ENCODE measurements at regions not wholly inside any gene's neighbourhood (a gene's known extent, or its start where the extent isn't known, plus 50 kb on each side); places are given as distances from the start of the nearest gene placed in this dataset.

- no peak for DNase-seq
- Histone ChIP-seq H3K36me3 (ENCODE audit: low read depth) (no peaks in the 10 kb centered on the region), H3K9me3 (ENCODE audit: low read depth) (no peaks in the 10 kb centered on the region), H3K79me2 (ENCODE audit: insufficient read depth) (no peaks in the 10 kb centered on the region), H3K4me3 (no peak overlapping the region), H2AFZ (no peak overlapping the region), H3F3A (ENCODE audit: insufficient read depth) (no peaks in the 10 kb centered on the region), H3K27ac (no peak overlapping the region), H3K4me1 (ENCODE audit: insufficient read depth) (no peaks in the 10 kb centered on the region), H3K27me3 (replicated peaks; ENCODE audit: insufficient read depth) (no peaks in the 10 kb centered on the region), H3K9ac (no peak overlapping the region), H4K20me1 (ENCODE audit: insufficient read depth) (no peaks in the 10 kb centered on the region), H3K9me2 (ENCODE audit: insufficient read depth) (no peaks in the 10 kb centered on the region), H3K4me2 (ENCODE audit: unreplicated experiment) (no peak overlapping the region)
- in situ Hi-C loops (cut with MboI) = no loop called here
- WGBS, 2 experiments (ENCODE audit: low coverage in 1 of 2, low lambda C conversion rate in 2 of 2, missing lambda C conversion rate in 2 of 2) = 42 to 50% methylated on average over 6 of the region's 6 CpGs
- TF ChIP-seq EZH2 (IDR thresholded peaks at IDR 0.05; ENCODE audit: insufficient read depth, poor library complexity, severe bottlenecking) = no peak
- TF ChIP-seq EZH2phosphoT487 (IDR thresholded peaks at IDR 0.05; ENCODE audit: insufficient read depth, low read depth) = no peak
These were observed 349.1 kb downstream of the PCDH10 start for GRCh38 chr4:133498149-133498548.

- Histone ChIP-seq H3K36me3 (ENCODE audit: low read depth) (no peaks in the 10 kb centered on the region), H3K79me2 (ENCODE audit: insufficient read depth) (no peaks in the 10 kb centered on the region), H3K9ac (no peak overlapping the region), H3K27me3 (replicated peaks; ENCODE audit: insufficient read depth) (no peaks in the 10 kb centered on the region), H3F3A (ENCODE audit: insufficient read depth) (no peaks in the 10 kb centered on the region), H3K9me2 (ENCODE audit: insufficient read depth) (no peaks in the 10 kb centered on the region), H4K20me1 (ENCODE audit: insufficient read depth) (no peaks in the 10 kb centered on the region), H3K9me3 (ENCODE audit: low read depth) (no peaks in the 10 kb centered on the region), H3K4me3 (no peak overlapping the region), H2AFZ (no peak overlapping the region), H3K27ac (no peak overlapping the region), H3K4me2 (ENCODE audit: unreplicated experiment) (no peak overlapping the region), H3K4me1 (ENCODE audit: insufficient read depth) (no peaks in the 10 kb centered on the region)
- TF ChIP-seq EZH2 (IDR thresholded peaks at IDR 0.05; ENCODE audit: insufficient read depth, poor library complexity, severe bottlenecking) = no peak
- no peak for TF ChIP-seq EZH2phosphoT487 (IDR thresholded peaks at IDR 0.05; ENCODE audit: insufficient read depth, low read depth)
- WGBS, 2 experiments (ENCODE audit: low coverage in 1 of 2, low lambda C conversion rate in 2 of 2, missing lambda C conversion rate in 2 of 2) = 0 to 8% methylated on average over 1 of the region's 1 CpG
- DNase-seq = no peak
- in situ Hi-C loops (cut with MboI) = no loop called here
These were observed 344.7 kb downstream of the PCDH10 start for GRCh38 chr4:133493776-133494175.

DNA sequence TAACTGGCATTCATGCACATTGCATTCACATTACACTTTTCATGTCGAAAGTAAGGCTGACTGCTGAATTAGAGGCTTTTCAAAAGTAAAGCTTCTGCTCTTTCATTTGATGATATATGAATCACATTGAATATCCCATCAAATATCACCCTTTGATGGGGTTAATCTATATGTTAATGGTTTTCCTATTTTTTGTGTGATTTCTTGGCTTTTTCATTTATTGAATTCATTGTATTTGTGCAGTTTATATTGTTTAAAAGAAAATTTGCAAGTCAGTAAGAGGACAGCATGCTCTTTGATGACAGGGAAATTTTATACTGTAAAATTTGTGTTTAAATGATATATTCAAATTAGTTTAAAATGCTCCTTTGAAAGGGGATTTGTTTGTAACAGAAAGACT, 344.1 kb downstream of the PCDH10 start:
- Histone ChIP-seq H3K9me3 (ENCODE audit: low read depth) (no peaks in the 10 kb centered on the region), H3K27ac (no peak overlapping the region), H2AFZ (no peak overlapping the region), H3K9me2 (ENCODE audit: insufficient read depth) (no peaks in the 10 kb centered on the region), H3K27me3 (replicated peaks; ENCODE audit: insufficient read depth) (no peaks in the 10 kb centered on the region), H3K4me2 (ENCODE audit: unreplicated experiment) (no peak overlapping the region), H3F3A (ENCODE audit: insufficient read depth) (no peaks in the 10 kb centered on the region), H3K79me2 (ENCODE audit: insufficient read depth) (no peaks in the 10 kb centered on the region), H3K4me3 (no peak overlapping the region), H3K4me1 (ENCODE audit: insufficient read depth) (no peaks in the 10 kb centered on the region), H3K9ac (no peak overlapping the region), H3K36me3 (ENCODE audit: low read depth) (no peaks in the 10 kb centered on the region), H4K20me1 (ENCODE audit: insufficient read depth) (no peaks in the 10 kb centered on the region)
- DNase-seq = no peak
- TF ChIP-seq EZH2 (IDR thresholded peaks at IDR 0.05; ENCODE audit: insufficient read depth, poor library complexity, severe bottlenecking) (no peak), EZH2phosphoT487 (IDR thresholded peaks at IDR 0.05; ENCODE audit: insufficient read depth, low read depth) (no peak)
- in situ Hi-C loops (cut with MboI) = no loop called here
- 0% methylated on average over 1 of the region's 1 CpG for WGBS, 2 experiments (ENCODE audit: low coverage in 1 of 2, low lambda C conversion rate in 2 of 2, missing lambda C conversion rate in 2 of 2)

DNA sequence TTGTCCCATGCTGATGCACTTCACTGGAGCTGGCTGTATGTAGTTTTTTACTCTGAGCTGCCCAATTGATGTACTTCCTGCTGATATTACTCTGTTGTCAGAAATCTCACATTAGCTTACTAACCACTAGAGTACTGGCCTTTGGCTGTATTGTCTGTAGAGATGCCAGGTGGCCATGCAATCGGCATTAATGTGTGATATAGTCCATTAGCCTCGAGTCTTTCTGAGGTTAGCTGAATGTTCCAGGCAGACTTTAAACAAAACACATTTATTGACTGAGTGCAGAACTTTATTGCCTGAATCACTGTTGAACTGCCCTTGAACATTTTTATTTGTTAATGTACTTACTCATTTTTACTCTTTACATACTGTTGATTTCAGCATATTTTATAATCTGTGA, 335.2 kb downstream of the PCDH10 start:
- Histone ChIP-seq H3K27me3 (replicated peaks; ENCODE audit: insufficient read depth) (no peaks in the 10 kb centered on the region), H3K79me2 (ENCODE audit: insufficient read depth) (no peaks in the 10 kb centered on the region), H4K20me1 (ENCODE audit: insufficient read depth) (no peaks in the 10 kb centered on the region), H3K9me2 (ENCODE audit: insufficient read depth) (no peaks in the 10 kb centered on the region), H2AFZ (no peak overlapping the region), H3K9ac (no peak overlapping the region), H3K4me1 (ENCODE audit: insufficient read depth) (no peaks in the 10 kb centered on the region), H3F3A (ENCODE audit: insufficient read depth) (no peaks in the 10 kb centered on the region), H3K4me3 (no peak overlapping the region), H3K4me2 (ENCODE audit: unreplicated experiment) (no peak overlapping the region), H3K27ac (no peak overlapping the region), H3K36me3 (ENCODE audit: low read depth) (no peaks in the 10 kb centered on the region), H3K9me3 (ENCODE audit: low read depth) (no peaks in the 10 kb centered on the region)
- WGBS, 2 experiments (ENCODE audit: low coverage in 1 of 2, low lambda C conversion rate in 2 of 2, missing lambda C conversion rate in 2 of 2) = 6 to 9% methylated on average over 2 of the region's 2 CpGs
- no peak for TF ChIP-seq EZH2phosphoT487 (IDR thresholded peaks at IDR 0.05; ENCODE audit: insufficient read depth, low read depth)
- no peak for TF ChIP-seq EZH2 (IDR thresholded peaks at IDR 0.05; ENCODE audit: insufficient read depth, poor library complexity, severe bottlenecking)
- DNase-seq = no peak
- in situ Hi-C loops (cut with MboI) = no loop called here

DNA sequence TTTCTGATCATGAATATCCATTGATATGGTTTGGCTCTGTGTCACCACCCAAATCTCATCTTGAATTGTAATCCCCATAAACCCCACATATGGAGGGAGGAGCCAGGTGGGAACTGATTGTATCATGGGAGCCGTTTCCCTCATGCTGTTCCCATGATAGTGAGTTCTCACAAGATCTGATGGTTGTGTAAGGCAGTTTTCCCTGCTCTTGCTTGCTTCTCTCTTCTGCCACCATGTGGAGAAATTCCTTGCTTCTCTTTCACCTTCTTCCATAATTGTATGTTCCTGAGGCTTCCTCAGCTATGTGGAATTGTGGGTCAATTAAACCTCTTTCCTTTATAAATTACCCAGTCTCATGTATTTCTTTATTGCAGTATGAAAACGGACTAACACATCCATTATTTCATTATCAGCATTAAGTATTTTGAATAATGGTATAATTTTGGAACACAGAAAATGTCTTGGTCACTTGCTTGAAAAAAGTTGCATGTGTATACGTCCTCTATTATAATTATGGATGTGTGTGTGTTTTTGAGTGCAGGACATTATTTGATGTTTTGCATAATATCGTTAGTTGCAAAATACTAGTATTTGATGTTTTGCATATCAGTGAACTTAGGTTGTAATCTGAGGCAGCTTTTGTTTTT, 334.6 kb downstream of the PCDH10 start:
- WGBS, 2 experiments (ENCODE audit: low coverage in 1 of 2, low lambda C conversion rate in 2 of 2, missing lambda C conversion rate in 2 of 2) = 18 to 19% methylated on average over 4 of the region's 4 CpGs
- Histone ChIP-seq H3K9me3 (ENCODE audit: low read depth) (no peaks in the 10 kb centered on the region), H3F3A (ENCODE audit: insufficient read depth) (no peaks in the 10 kb centered on the region), H3K4me1 (ENCODE audit: insufficient read depth) (no peaks in the 10 kb centered on the region), H3K9ac (no peak overlapping the region), H3K27me3 (replicated peaks; ENCODE audit: insufficient read depth) (no peaks in the 10 kb centered on the region), H3K27ac (no peak overlapping the region), H4K20me1 (ENCODE audit: insufficient read depth) (no peaks in the 10 kb centered on the region), H3K4me2 (ENCODE audit: unreplicated experiment) (no peak overlapping the region), H3K36me3 (ENCODE audit: low read depth) (no peaks in the 10 kb centered on the region), H2AFZ (no peak overlapping the region), H3K9me2 (ENCODE audit: insufficient read depth) (no peaks in the 10 kb centered on the region), H3K79me2 (ENCODE audit: insufficient read depth) (no peaks in the 10 kb centered on the region), H3K4me3 (no peak overlapping the region)
- TF ChIP-seq EZH2 (IDR thresholded peaks at IDR 0.05; ENCODE audit: insufficient read depth, poor library complexity, severe bottlenecking) (no peak), EZH2phosphoT487 (IDR thresholded peaks at IDR 0.05; ENCODE audit: insufficient read depth, low read depth) (no peak)
- in situ Hi-C loops (cut with MboI) = no loop called here
- DNase-seq = peak; percentile 8

All from GM23248 (cell line).